A673 (cell line): ENCODE measurements at regions not wholly inside any gene's neighbourhood (a gene's known extent, or its start where the extent isn't known, plus 50 kb on each side); places are given as distances from the start of the nearest gene placed in this dataset.

ENCODE experiments used
- EZH2 ChIP-seq: fragments of 200-600 bp; sonication (generic); IDR thresholded peaks from 2 replicates; pipeline ENCODE4 v1.6.1; 2017; ENCODE audit warnings: borderline replicate concordance, low read depth, mild to moderate bottlenecking, mixed read lengths, antibody characterized with exemption, low read length; ENCODE audit not compliant: poor library complexity, severe bottlenecking
- TF ChIP-seq, protein P1 (sequence below): fragments of 300-800, 200-600 bp; sonication (generic); conservative IDR thresholded peaks from 2 replicates; pipeline ENCODE4 v1.5.1; 2017; ENCODE audit warnings: low read depth, mild to moderate bottlenecking, antibody characterized with exemption, low read length, moderate library complexity, mixed read lengths

DNA sequence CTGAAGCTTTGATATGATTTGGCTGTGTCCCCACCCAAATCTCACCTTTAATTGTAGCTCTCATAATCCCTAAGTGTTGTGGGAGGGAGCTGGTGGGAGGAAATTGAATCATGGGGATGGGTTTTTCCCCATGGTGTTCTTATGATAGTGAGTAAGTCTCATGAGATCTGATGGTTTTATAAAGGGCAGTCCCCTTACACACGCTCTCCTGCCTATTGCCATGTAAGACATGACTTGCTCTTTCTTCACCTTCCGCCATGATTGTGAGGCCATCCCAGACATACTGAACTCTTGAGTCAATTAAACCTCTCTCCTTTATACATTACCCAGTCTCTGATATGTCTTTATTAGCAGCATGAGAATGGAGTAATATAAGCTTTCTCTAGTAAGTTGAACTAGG is 261.9 kb downstream of the HLX start:
- TF ChIP-seq, protein P1, sequence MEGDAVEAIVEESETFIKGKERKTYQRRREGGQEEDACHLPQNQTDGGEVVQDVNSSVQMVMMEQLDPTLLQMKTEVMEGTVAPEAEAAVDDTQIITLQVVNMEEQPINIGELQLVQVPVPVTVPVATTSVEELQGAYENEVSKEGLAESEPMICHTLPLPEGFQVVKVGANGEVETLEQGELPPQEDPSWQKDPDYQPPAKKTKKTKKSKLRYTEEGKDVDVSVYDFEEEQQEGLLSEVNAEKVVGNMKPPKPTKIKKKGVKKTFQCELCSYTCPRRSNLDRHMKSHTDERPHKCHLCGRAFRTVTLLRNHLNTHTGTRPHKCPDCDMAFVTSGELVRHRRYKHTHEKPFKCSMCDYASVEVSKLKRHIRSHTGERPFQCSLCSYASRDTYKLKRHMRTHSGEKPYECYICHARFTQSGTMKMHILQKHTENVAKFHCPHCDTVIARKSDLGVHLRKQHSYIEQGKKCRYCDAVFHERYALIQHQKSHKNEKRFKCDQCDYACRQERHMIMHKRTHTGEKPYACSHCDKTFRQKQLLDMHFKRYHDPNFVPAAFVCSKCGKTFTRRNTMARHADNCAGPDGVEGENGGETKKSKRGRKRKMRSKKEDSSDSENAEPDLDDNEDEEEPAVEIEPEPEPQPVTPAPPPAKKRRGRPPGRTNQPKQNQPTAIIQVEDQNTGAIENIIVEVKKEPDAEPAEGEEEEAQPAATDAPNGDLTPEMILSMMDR = no peak
- no peak for TF ChIP-seq EZH2
